ENCODE measurements at regions not wholly inside any gene's neighbourhood (a gene's known extent, or its start where the extent isn't known, plus 50 kb on each side); places are given as distances from the start of the nearest gene placed in this dataset.

DNA sequence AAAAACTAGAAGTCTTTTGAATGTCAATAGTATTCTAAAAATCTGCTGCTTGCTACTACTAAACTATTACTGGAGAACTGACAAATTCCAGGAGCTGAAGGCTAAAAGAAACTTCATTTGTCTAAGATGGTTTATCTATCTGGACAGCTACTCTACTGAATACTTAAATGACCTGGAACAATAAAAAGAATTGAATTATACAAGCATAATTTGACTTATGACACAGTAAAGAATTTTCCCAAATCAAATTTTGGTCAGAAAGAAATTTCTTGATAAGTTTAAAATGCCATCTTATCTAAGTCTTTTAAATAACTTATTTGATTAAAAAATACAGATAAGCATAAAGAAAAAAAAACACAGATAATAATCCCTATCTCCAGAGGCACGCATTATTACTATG lies 80.2 kb upstream of the ITGA4 start:
- Histone ChIP-seq H4K20me1 (ENCODE audit: insufficient read depth, low read length) (no peaks in the 10 kb centered on the region), H3K27me3 (ENCODE audit: insufficient read depth, low read length, poor library complexity) (no peaks in the 10 kb centered on the region), H3K79me2 (ENCODE audit: insufficient read depth, low read length) (no peaks in the 10 kb centered on the region), H3K4me3 (ENCODE audit: low read depth in 1 of 2, low read length in 2 of 2) (no peak overlapping the region), H2AFZ (ENCODE audit: low read depth, low read length) (no peak overlapping the region), H3K36me3 (ENCODE audit: insufficient read depth, low read length) (no peaks in the 10 kb centered on the region; the same call in 1 of the 2 replicates), H3K9ac (ENCODE audit: low read depth, low read length) (no peak overlapping the region), H3K9me3 (ENCODE audit: insufficient read depth, low read length, severe bottlenecking) (no peaks in the 10 kb centered on the region), H3K27ac (ENCODE audit: low read length) (no peak overlapping the region), H3K4me2 (ENCODE audit: insufficient read depth, low read length) (no peak overlapping the region), H3K4me1 (ENCODE audit: insufficient read depth, low read length) (peaks cover 26% of the 10 kb centered on the region)
- ATAC-seq (ENCODE audit: insufficient read depth, low read depth) (no peak), DNase-seq (no peak)
- TF ChIP-seq CTCF (IDR thresholded peaks at IDR 0.05; ENCODE audit: borderline replicate concordance, extremely low read depth, low read length, poor library complexity, severe bottlenecking) (no peak), EZH2 (IDR thresholded peaks at IDR 0.05; ENCODE audit: borderline replicate concordance, low read depth, low read length, severe bottlenecking) (no peak)

DNA sequence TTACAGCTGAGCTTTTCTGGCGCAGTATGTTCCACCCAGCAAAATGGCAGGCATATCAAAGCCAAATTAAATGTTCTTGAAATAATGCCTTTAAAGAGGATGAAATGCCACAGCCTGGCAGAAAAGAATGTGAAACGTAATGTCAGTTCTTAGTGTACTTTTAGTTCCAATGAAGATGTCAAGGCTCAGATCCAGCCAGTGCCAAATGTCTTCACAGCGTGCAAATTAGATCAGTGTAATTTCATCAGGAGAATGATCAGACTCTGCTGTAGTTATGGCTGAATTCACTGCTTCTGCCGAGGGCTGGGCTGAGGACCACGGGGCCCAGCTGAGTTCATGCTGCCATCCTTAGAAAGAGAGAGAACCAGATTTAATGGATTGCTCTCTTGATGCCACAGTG lies 78.7 kb upstream of the ITGA4 start:
- ATAC-seq (ENCODE audit: insufficient read depth, low read depth): no peak
- no peaks in the 10 kb centered on the region for H3K27me3 ChIP-seq (ENCODE audit: insufficient read depth, low read length, poor library complexity)
- H3K9ac ChIP-seq (ENCODE audit: low read depth, low read length): no peak overlapping the region
- no peak overlapping the region for H3K27ac ChIP-seq (ENCODE audit: low read length)
- no peak for DNase-seq
- H3K79me2 ChIP-seq (ENCODE audit: insufficient read depth, low read length): no peaks in the 10 kb centered on the region
- no peaks in the 10 kb centered on the region for H3K9me3 ChIP-seq (ENCODE audit: insufficient read depth, low read length, severe bottlenecking)
- no peak for TF ChIP-seq CTCF (IDR thresholded peaks at IDR 0.05; ENCODE audit: borderline replicate concordance, extremely low read depth, low read length, poor library complexity, severe bottlenecking)
- no peak for TF ChIP-seq EZH2 (IDR thresholded peaks at IDR 0.05; ENCODE audit: borderline replicate concordance, low read depth, low read length, severe bottlenecking)
- H3K4me1 ChIP-seq (ENCODE audit: insufficient read depth, low read length): peaks cover 11% of the 10 kb centered on the region
- H2AFZ ChIP-seq (ENCODE audit: low read depth, low read length): no peak overlapping the region
- H4K20me1 ChIP-seq (ENCODE audit: insufficient read depth, low read length): no peaks in the 10 kb centered on the region
- no peak overlapping the region for H3K4me2 ChIP-seq (ENCODE audit: insufficient read depth, low read length)
- H3K36me3 ChIP-seq (ENCODE audit: insufficient read depth, low read length): no peaks in the 10 kb centered on the region
- H3K4me3 ChIP-seq (ENCODE audit: low read depth in 1 of 2, low read length in 2 of 2): no peak overlapping the region

DNA sequence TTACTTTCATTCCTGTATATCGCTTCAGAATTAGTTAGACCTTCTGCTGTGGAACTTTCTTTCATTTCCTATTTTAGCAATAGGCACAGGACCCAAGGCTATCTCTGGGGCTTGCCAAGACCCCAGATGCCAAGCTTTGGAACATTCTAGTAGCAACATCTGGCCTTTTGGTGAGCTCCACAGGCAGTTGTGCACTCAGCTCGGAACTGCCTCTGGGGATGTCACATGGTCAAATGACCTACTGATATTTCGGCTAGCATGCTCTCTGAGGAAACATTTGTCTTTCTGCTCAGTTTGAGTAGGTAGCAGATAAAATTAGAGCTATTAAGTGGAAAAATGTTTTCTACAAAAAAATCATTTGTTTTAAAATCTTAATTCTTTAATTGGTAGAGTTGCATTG lies 76.6 kb upstream of the ITGA4 start:
- H2AFZ ChIP-seq (ENCODE audit: low read depth, low read length): no peak overlapping the region
- H3K36me3 ChIP-seq (ENCODE audit: insufficient read depth, low read length): no peaks in the 10 kb centered on the region
- H3K9me3 ChIP-seq (ENCODE audit: insufficient read depth, low read length, severe bottlenecking): peaks cover 3% of the 10 kb centered on the region
- ATAC-seq (ENCODE audit: insufficient read depth, low read depth) (no peak), DNase-seq (no peak)
- no peak overlapping the region for H3K4me2 ChIP-seq (ENCODE audit: insufficient read depth, low read length)
- no peak overlapping the region for H3K4me3 ChIP-seq (ENCODE audit: low read depth in 1 of 2, low read length in 2 of 2)
- H3K4me1 ChIP-seq (ENCODE audit: insufficient read depth, low read length): peaks cover 9% of the 10 kb centered on the region
- H3K9ac ChIP-seq (ENCODE audit: low read depth, low read length): no peak overlapping the region
- H3K27ac ChIP-seq (ENCODE audit: low read length): no peak overlapping the region
- no peaks in the 10 kb centered on the region for H3K27me3 ChIP-seq (ENCODE audit: insufficient read depth, low read length, poor library complexity)
- H3K79me2 ChIP-seq (ENCODE audit: insufficient read depth, low read length): no peaks in the 10 kb centered on the region
- TF ChIP-seq CTCF (IDR thresholded peaks at IDR 0.05; ENCODE audit: borderline replicate concordance, extremely low read depth, low read length, poor library complexity, severe bottlenecking): no peak
- TF ChIP-seq EZH2 (IDR thresholded peaks at IDR 0.05; ENCODE audit: borderline replicate concordance, low read depth, low read length, severe bottlenecking): no peak
- no peaks in the 10 kb centered on the region for H4K20me1 ChIP-seq (ENCODE audit: insufficient read depth, low read length)

GRCh38 chr2:181384923-181385322 lies 72.3 kb upstream of the ITGA4 start:
- DNase-seq: no peak
- H3K9me3 ChIP-seq (ENCODE audit: insufficient read depth, low read length, severe bottlenecking): peaks cover 3% of the 10 kb centered on the region
- H3K4me1 ChIP-seq (ENCODE audit: insufficient read depth, low read length): no peaks in the 10 kb centered on the region
- no peak for ATAC-seq (ENCODE audit: insufficient read depth, low read depth)
- H3K9ac ChIP-seq (ENCODE audit: low read depth, low read length): no peak overlapping the region
- no peak overlapping the region for H2AFZ ChIP-seq (ENCODE audit: low read depth, low read length)
- no peaks in the 10 kb centered on the region for H3K79me2 ChIP-seq (ENCODE audit: insufficient read depth, low read length)
- no peak overlapping the region for H3K4me2 ChIP-seq (ENCODE audit: insufficient read depth, low read length)
- no peaks in the 10 kb centered on the region for H3K36me3 ChIP-seq (ENCODE audit: insufficient read depth, low read length)
- H3K4me3 ChIP-seq (ENCODE audit: low read depth in 1 of 2, low read length in 2 of 2): no peak overlapping the region
- TF ChIP-seq CTCF (IDR thresholded peaks at IDR 0.05; ENCODE audit: borderline replicate concordance, extremely low read depth, low read length, poor library complexity, severe bottlenecking) (no peak), EZH2 (IDR thresholded peaks at IDR 0.05; ENCODE audit: borderline replicate concordance, low read depth, low read length, severe bottlenecking) (no peak)
- no peaks in the 10 kb centered on the region for H4K20me1 ChIP-seq (ENCODE audit: insufficient read depth, low read length)
- no peak overlapping the region for H3K27ac ChIP-seq (ENCODE audit: low read length)
- no peaks in the 10 kb centered on the region for H3K27me3 ChIP-seq (ENCODE audit: insufficient read depth, low read length, poor library complexity)
